GM06990 (cell line): ENCODE measurements at regions not wholly inside any gene's neighbourhood (a gene's known extent, or its start where the extent isn't known, plus 50 kb on each side); places are given as distances from the start of the nearest gene placed in this dataset.
"Not testable (repeated sequence)": the region's sequence is repeated elsewhere in the genome, so short reads cannot be mapped to it uniquely, and the experiment has no call there.

Source experiments
- DNase-seq: peaks from one replicate; pipeline ENCODE4 v3.0.0-alpha.2; 2011; ENCODE audit not compliant: insufficient read length; ENCODE audit errors: extremely low read depth
- H3K27me3 ChIP-seq: replicated peaks from 2 replicates; pipeline ENCODE4 v1.6.0; 2011; ENCODE audit warnings: low read length; ENCODE audit not compliant: control insufficient read depth, insufficient read depth
- H3K36me3 ChIP-seq: 2 replicates; pipeline ENCODE4 v1.5.1; 2011; ENCODE audit warnings: low read length; ENCODE audit not compliant: control insufficient read depth, insufficient read depth
- H3K4me3 ChIP-seq: replicated peaks from 2 replicates; pipeline ENCODE4 v1.5.1; 2011; ENCODE audit warnings: low read depth, mild to moderate bottlenecking, control low read depth, low read length
- TF ChIP-seq, protein P1 (sequence below): IDR thresholded peaks from 2 replicates; pipeline ENCODE4 v1.5.1; 2011; ENCODE audit warnings: low read length, control low read depth, mild to moderate bottlenecking, inconsistent platforms; ENCODE audit not compliant: insufficient read depth, poor library complexity, severe bottlenecking

GRCh38 chrX:151085207-151085606 lies 91.2 kb upstream of the GPR50 start:
- DNase-seq, result no peak
- H3K36me3 ChIP-seq, result no peaks in the 10 kb centered on the region
- H3K27me3 ChIP-seq, result no peaks in the 10 kb centered on the region; the same call in 1 of the 2 replicates
- H3K4me3 ChIP-seq, result no peak overlapping the region
- TF ChIP-seq, protein P1, sequence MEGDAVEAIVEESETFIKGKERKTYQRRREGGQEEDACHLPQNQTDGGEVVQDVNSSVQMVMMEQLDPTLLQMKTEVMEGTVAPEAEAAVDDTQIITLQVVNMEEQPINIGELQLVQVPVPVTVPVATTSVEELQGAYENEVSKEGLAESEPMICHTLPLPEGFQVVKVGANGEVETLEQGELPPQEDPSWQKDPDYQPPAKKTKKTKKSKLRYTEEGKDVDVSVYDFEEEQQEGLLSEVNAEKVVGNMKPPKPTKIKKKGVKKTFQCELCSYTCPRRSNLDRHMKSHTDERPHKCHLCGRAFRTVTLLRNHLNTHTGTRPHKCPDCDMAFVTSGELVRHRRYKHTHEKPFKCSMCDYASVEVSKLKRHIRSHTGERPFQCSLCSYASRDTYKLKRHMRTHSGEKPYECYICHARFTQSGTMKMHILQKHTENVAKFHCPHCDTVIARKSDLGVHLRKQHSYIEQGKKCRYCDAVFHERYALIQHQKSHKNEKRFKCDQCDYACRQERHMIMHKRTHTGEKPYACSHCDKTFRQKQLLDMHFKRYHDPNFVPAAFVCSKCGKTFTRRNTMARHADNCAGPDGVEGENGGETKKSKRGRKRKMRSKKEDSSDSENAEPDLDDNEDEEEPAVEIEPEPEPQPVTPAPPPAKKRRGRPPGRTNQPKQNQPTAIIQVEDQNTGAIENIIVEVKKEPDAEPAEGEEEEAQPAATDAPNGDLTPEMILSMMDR, result no peak

- TF ChIP-seq, protein P1, result no peak
- H3K36me3 ChIP-seq, result no peaks in the 10 kb centered on the region
- H3K4me3 ChIP-seq, result no peak overlapping the region
- DNase-seq, result no peak
- H3K27me3 ChIP-seq, result no peaks in the 10 kb centered on the region; the same call in 1 of the 2 replicates
These were observed 88.2 kb upstream of the GPR50 start for GRCh38 chrX:151088221-151088620.

GRCh38 chrX:151099001-151099400 lies 77.4 kb upstream of the GPR50 start:
- TF ChIP-seq, protein P1, result no peak
- Histone ChIP-seq H3K36me3 (no peaks in the 10 kb centered on the region), H3K4me3 (no peak overlapping the region), H3K27me3 (no peaks in the 10 kb centered on the region)
- no peak for DNase-seq

- DNase-seq, result no peak
- no peaks in the 10 kb centered on the region for H3K27me3 ChIP-seq
- TF ChIP-seq, protein P1, result no peak
These were observed 75.6 kb upstream of the GPR50 start for GRCh38 chrX:151100799-151101198.

DNA sequence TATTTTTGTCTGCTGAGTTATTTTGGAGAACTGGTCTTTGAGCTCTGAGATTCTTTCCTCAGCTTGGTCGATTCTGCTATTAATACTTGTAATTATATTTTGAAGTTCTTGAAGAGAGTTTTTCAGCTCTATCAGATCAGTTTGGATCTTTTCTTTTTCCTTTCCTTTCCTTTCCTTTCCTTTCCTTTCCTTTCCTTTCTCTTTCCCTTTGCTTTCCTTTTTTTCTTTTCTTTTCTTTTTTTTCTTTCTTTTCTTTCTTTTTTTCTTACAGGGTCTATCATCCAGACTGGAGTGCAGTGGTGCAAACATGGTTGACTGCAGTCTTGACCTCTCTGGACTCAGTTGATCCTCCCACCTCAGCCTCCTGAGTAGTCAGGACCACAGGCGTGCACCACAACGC lies 63.2 kb upstream of the GPR50 start:
- DNase-seq, H3K4me3 ChIP-seq, H3K27me3 ChIP-seq, H3K36me3 ChIP-seq: not testable (repeated sequence)

More at GRCh38 chrX:151100799-151101198, 75.6 kb upstream of the GPR50 start:
- H3K4me3 ChIP-seq, result no peak overlapping the region
- no peaks in the 10 kb centered on the region for H3K36me3 ChIP-seq
